K562 (cell line): ENCODE measurements at regions not wholly inside any gene's neighbourhood (a gene's known extent, or its start where the extent isn't known, plus 50 kb on each side); places are given as distances from the start of the nearest gene placed in this dataset.
"Not testable (repeated sequence)": the region's sequence is repeated elsewhere in the genome, so short reads cannot be mapped to it uniquely, and the experiment has no call there.

Experiments used
- ATF1 ChIP-seq, 2 experiments: fragments of 450-650 bp in 1 of 2; IDR thresholded peaks; 2 replicates each; pipeline ENCODE4 v1.6.1; 2016; ENCODE audit warnings: missing compliant biosample characterization in 1 of 2, missing genetic modification characterization in 1 of 2
- CHCHD3 ChIP-seq: fragments of 250-450 bp; sonication (Bioruptor Pico); IDR thresholded peaks from 2 replicates; pipeline ENCODE4 v2.1.2; 2022; ENCODE audit warnings: mild to moderate bottlenecking
- DMBX1 ChIP-seq: fragments of 250-450 bp; sonication (Bioruptor Pico); IDR thresholded peaks from 2 replicates; pipeline ENCODE4 v1.8.0; 2022; ENCODE audit warnings: inconsistent platforms, mild to moderate bottlenecking, moderate library complexity, borderline replicate concordance
- FOXJ3 ChIP-seq: sonication (generic); formaldehyde crosslinking; IDR thresholded peaks from 2 replicates; pipeline ENCODE4 v1.4.0; 2020; ENCODE audit warnings: mild to moderate bottlenecking, missing genetic modification reagents
- IFI16 ChIP-seq: fragments of 250-450 bp; sonication (Bioruptor Pico); IDR thresholded peaks from 2 replicates; pipeline ENCODE4 v2.1.2; 2022; ENCODE audit warnings: mild to moderate bottlenecking, inconsistent platforms
- PTBP1 ChIP-seq: fragments of 200-400 bp; formaldehyde crosslinking; IDR thresholded peaks from 2 replicates; pipeline ENCODE4 v1.6.1; 2017; ENCODE audit warnings: low read depth, low read length
- RBBP5 ChIP-seq: fragments of 200-600 bp; sonication (generic); IDR thresholded peaks from 2 replicates; pipeline ENCODE4 v1.6.1; 2012; ENCODE audit warnings: borderline replicate concordance, mild to moderate bottlenecking, low read length, control low read depth, inconsistent platforms; ENCODE audit not compliant: insufficient read depth, poor library complexity, severe bottlenecking
- TF ChIP-seq, protein P1 (sequence below): IDR thresholded peaks from 3 replicates; pipeline ENCODE4 v1.6.1; 2011; ENCODE audit warnings: borderline replicate concordance, mild to moderate bottlenecking; ENCODE audit not compliant: insufficient read length, insufficient read depth
- TF ChIP-seq, protein P2 (sequence below), 2 experiments: fragments of 450-650 bp; IDR thresholded peaks; 2 replicates each; pipeline ENCODE4 v1.6.1; 2016; ENCODE audit warnings: mild to moderate bottlenecking in 2 of 2, borderline replicate concordance in 1 of 2, low read depth in 1 of 2, moderate library complexity in 1 of 2

DNA sequence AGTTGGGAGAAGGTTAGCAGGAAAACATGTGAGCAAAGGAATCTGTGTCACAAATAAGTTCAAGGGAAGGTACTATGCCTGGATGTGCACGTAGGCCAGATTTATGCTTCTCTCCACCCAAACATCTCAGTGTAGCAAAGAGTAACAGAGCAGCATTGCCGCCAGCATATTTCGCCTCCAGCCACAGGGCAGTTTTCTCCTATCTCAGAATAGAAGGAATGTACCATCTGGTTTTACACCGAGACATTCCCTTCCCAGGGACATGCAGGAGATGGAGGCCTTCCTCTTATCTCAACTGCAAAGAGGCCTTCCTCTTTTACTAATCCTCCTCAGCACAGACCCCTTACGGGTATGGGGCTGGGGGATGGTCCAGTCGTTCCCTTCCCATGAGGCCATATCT is 155.4 kb downstream of the PABPC4L start:
- TF ChIP-seq IFI16 (CRISPR knock-in tag); ATF1 (CRISPR knock-in tag; IDR thresholded peaks at IDR 0.05); ATF1 (tag; IDR thresholded peaks at IDR 0.05); RBBP5; FOXJ3; CHCHD3 (CRISPR knock-in tag); PTBP1; DMBX1 (CRISPR knock-in tag): not testable (repeated sequence)
- TF ChIP-seq, protein P1, sequence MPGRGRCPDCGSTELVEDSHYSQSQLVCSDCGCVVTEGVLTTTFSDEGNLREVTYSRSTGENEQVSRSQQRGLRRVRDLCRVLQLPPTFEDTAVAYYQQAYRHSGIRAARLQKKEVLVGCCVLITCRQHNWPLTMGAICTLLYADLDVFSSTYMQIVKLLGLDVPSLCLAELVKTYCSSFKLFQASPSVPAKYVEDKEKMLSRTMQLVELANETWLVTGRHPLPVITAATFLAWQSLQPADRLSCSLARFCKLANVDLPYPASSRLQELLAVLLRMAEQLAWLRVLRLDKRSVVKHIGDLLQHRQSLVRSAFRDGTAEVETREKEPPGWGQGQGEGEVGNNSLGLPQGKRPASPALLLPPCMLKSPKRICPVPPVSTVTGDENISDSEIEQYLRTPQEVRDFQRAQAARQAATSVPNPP = not testable (repeated sequence)
- TF ChIP-seq, protein P2, sequence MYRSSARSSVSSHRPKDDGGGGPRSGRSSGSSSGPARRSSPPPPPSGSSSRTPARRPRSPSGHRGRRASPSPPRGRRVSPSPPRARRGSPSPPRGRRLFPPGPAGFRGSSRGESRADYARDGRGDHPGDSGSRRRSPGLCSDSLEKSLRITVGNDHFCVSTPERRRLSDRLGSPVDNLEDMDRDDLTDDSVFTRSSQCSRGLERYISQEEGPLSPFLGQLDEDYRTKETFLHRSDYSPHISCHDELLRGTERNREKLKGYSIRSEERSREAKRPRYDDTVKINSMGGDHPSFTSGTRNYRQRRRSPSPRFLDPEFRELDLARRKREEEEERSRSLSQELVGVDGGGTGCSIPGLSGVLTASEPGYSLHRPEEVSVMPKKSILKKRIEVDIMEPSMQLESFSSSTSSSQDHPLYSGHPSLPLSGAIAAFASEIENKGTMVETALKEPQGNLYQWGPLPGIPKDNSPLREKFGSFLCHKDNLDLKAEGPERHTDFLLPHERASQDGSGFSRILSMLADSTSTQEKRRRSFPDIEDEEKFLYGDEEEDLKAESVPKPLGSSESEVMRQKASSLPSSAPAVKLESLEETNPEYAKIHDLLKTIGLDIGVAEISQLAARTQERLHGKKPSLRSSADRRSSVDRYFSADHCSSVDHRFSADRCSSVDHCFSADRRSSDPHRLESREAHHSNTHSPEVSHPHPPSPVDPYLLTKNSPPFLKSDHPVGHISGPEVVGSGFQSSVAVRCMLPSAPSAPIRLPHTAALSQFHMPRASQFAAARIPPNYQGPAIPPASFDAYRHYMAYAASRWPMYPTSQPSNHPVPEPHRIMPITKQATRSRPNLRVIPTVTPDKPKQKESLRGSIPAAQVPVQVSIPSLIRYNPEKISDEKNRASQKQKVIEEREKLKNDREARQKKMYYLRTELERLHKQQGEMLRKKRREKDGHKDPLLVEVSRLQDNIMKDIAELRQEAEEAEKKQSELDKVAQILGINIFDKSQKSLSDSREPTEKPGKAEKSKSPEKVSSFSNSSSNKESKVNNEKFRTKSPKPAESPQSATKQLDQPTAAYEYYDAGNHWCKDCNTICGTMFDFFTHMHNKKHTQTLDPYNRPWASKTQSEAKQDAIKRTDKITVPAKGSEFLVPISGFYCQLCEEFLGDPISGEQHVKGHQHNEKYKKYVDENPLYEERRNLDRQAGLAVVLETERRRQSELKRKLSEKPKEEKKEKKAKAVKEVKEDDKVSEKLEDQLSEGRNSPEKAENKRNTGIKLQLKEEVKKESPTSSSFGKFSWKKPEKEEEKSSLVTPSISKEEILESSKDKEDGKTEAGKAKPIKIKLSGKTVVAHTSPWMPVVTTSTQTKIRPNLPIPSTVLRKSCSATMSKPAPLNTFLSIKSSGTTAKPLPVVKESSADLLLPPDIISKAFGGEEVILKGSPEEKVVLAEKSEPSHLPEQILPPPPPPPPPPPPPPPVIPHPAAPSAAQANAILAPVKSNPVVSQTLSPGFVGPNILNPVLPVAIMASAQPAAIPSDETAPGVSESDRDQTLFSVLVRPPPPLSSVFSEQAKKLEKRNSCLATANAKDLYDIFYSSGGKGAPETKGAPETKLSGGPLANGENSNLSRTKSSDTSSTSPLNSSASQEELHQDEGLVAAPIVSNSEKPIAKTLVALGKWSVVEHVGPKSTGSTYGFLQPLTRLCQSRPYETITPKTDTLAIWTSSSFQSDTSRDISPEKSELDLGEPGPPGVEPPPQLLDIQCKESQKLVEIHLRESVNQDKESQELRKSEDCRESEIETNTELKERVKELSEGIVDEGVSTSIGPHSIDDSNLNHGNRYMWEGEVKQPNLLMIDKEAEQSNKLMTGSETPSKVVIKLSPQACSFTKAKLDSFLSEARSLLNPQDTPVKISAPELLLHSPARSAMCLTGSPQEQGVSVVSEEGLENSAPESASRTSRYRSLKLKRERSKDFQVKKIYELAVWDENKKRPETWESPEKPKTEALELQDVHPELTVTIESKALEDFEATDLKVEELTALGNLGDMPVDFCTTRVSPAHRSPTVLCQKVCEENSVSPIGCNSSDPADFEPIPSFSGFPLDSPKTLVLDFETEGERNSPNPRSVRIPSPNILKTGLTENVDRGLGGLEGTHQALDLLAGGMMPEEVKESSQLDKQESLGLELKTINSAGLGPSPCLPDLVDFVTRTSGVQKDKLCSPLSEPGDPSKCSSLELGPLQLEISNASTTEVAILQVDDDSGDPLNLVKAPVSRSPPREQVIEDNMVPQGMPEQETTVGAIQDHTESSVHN (IDR thresholded peaks at IDR 0.05; ENCODE audit: borderline replicate concordance in 1 of 2, low read depth in 1 of 2) = not testable (repeated sequence)
